K562 (cell line): ENCODE measurements at regions not wholly inside any gene's neighbourhood (a gene's known extent, or its start where the extent isn't known, plus 50 kb on each side); places are given as distances from the start of the nearest gene placed in this dataset.

ENCODE experiments used
- ATAC-seq: fragments of 200-7000 bp; cut with Tn5 transposase; 3 replicates; pipeline ENCODE4 v1.9.1; 2020; ENCODE audit warnings: moderate library complexity
- BruUV-seq: library from RNA; stranded (reverse); fragments of 400-500 nt; replicated peaks from 2 replicates; lab custom pipeline; 2021; lab: Mats Ljungman, UMichigan
- CTCF ChIA-PET: fragments of 300-600 bp; formaldehyde crosslinking; extraction: SDS; loops from one replicate; lab custom pipeline; 2021; ENCODE audit warnings: low intra/inter-chr PET ratio; lab: Yijun Ruan, JAX
- POLR2A ChIA-PET: fragments of 300-600, 350-650 bp; sonication (Branson Sonifier 250); formaldehyde crosslinking; extraction: SDS; loops from one replicate; lab custom pipeline; 2021; ENCODE audit warnings: antibody characterized with exemption, inconsistent platforms; lab: Yijun Ruan, JAX
- DNase-seq, 4 experiments: peaks; one replicate each; pipeline versions ENCODE4 v3.0.0 to v3.0.0-alpha.2; 2011 to 2018; ENCODE audit warnings: low spot score in 3 of 4, mixed read lengths in 3 of 4; ENCODE audit errors: extremely low read depth in 1 of 4
- FAIRE-seq: peaks from 2 replicates; lab custom pipeline; 2011; peaks lifted over from hg19 to GRCh38; lab: Jason Lieb, UNC
- H2AFZ ChIP-seq: 2 replicates; pipeline ENCODE4 v1.6.0; 2011; ENCODE audit warnings: low read depth, low read length, control low read depth, inconsistent platforms
- H3K27ac ChIP-seq: fragments of 200-600 bp; 3 replicates; pipeline ENCODE4 v1.8.0; 2011; ENCODE audit warnings: low read depth, mild to moderate bottlenecking, control low read depth, inconsistent platforms, low read length, moderate library complexity, mixed read lengths; ENCODE audit errors: extremely low read depth
- H3K27me3 ChIP-seq, 2 experiments: fragments of 300-600 bp in 1 of 2; 2 replicates in 1 of 2; 3 replicates in 1 of 2; pipeline versions ENCODE4 v1.6.0 to v1.8.0; 2011; ENCODE audit warnings: inconsistent platforms in 2 of 2, low read length in 2 of 2, mild to moderate bottlenecking in 1 of 2, mixed read lengths in 1 of 2, moderate library complexity in 1 of 2; ENCODE audit not compliant: control insufficient read depth in 2 of 2, insufficient read depth in 2 of 2
- H3K36me3 ChIP-seq: fragments of 300-600 bp; 3 replicates; pipeline ENCODE4 v1.8.0; 2011; ENCODE audit warnings: mild to moderate bottlenecking, low read length, inconsistent platforms; ENCODE audit not compliant: control insufficient read depth, insufficient read depth
- H3K4me1 ChIP-seq, 2 experiments: fragments of 200-600 bp in 1 of 2; replicated peaks in 1 of 2; 2 replicates in 1 of 2; 3 replicates in 1 of 2; pipeline versions ENCODE4 v1.5.1 to v1.8.0; 2011; ENCODE audit warnings: inconsistent platforms in 2 of 2, low read length in 2 of 2, mild to moderate bottlenecking in 1 of 2, mixed read lengths in 1 of 2, moderate library complexity in 1 of 2; ENCODE audit not compliant: control insufficient read depth in 2 of 2, insufficient read depth in 2 of 2
- H3K4me2 ChIP-seq: 2 replicates; pipeline ENCODE4 v1.6.1; 2011; ENCODE audit warnings: low read length, control low read depth, inconsistent platforms, mixed read lengths; ENCODE audit not compliant: insufficient read depth
- H3K4me3 ChIP-seq: fragments of 200-600 bp; sonication (generic), shearing (Covaris generic); 2 replicates; pipeline ENCODE4 v1.5.1; 2016; ENCODE audit warnings: control low read depth, inconsistent platforms
- H3K79me2 ChIP-seq: fragments of 200-600 bp; 3 replicates; pipeline ENCODE4 v1.8.0; 2011; ENCODE audit warnings: low read length, inconsistent platforms; ENCODE audit not compliant: control insufficient read depth, insufficient read depth
- H3K9ac ChIP-seq, 2 experiments: 2 replicates each; pipeline versions ENCODE4 v1.6.0 to v1.6.1; 2011; ENCODE audit warnings: low read depth in 2 of 2, low read length in 2 of 2, control low read depth in 1 of 2, inconsistent platforms in 1 of 2, mild to moderate bottlenecking in 1 of 2, mixed read lengths in 1 of 2; ENCODE audit not compliant: insufficient read depth in 1 of 2
- H3K9me1 ChIP-seq: one replicate; pipeline ENCODE4 v1.6.0; 2011; ENCODE audit warnings: inconsistent platforms, mild to moderate bottlenecking, low read length, moderate library complexity; ENCODE audit not compliant: control insufficient read depth, insufficient read depth
- H3K9me3 ChIP-seq: replicated peaks from 2 replicates; pipeline ENCODE4 v1.5.1; 2011; ENCODE audit warnings: low read depth, low read length, inconsistent platforms; ENCODE audit not compliant: control insufficient read depth, insufficient read depth
- H4K20me1 ChIP-seq: replicated peaks from 2 replicates; pipeline ENCODE4 v1.6.1; 2011; ENCODE audit warnings: low read length, inconsistent platforms, mixed read lengths; ENCODE audit not compliant: control insufficient read depth, insufficient read depth
- ADNP ChIP-seq: fragments of 200-800 bp; sonication (Bioruptor generic); IDR thresholded peaks from 2 replicates; pipeline ENCODE4 v1.6.1; 2016; ENCODE audit warnings: missing genetic modification characterization, missing compliant biosample characterization
- BACH1 ChIP-seq: fragments of 200-800 bp; sonication (Bioruptor generic); IDR thresholded peaks from 2 replicates; pipeline ENCODE4 v1.6.1; 2016; ENCODE audit warnings: missing genetic modification characterization, missing compliant biosample characterization
- CREB5 ChIP-seq: fragments of 250-450 bp; sonication (Bioruptor Pico); IDR thresholded peaks from 2 replicates; pipeline ENCODE4 v1.5.0; 2020; ENCODE audit warnings: mild to moderate bottlenecking
- GATAD2A ChIP-seq: fragments of 450-650 bp; IDR thresholded peaks from 2 replicates; pipeline ENCODE4 v1.6.1; 2017
- HNRNPLL ChIP-seq: fragments of 200-400 bp; formaldehyde crosslinking; IDR thresholded peaks from 2 replicates; pipeline ENCODE4 v1.6.1; 2017; ENCODE audit warnings: low read length, low read depth, mild to moderate bottlenecking; ENCODE audit not compliant: poor library complexity, severe bottlenecking
- KLF1 ChIP-seq: fragments of 450-650 bp; IDR thresholded peaks from 2 replicates; pipeline ENCODE4 v1.6.1; 2016; ENCODE audit warnings: missing genetic modification characterization, missing compliant biosample characterization
- MIER1 ChIP-seq: fragments of 450-650 bp; IDR thresholded peaks from 2 replicates; pipeline ENCODE4 v1.6.1; 2016; ENCODE audit warnings: antibody characterized with exemption, mild to moderate bottlenecking, low read depth
- NUFIP1 ChIP-seq: fragments of 450-650 bp; IDR thresholded peaks from 2 replicates; pipeline ENCODE4 v1.6.1; 2018; ENCODE audit not compliant: partially characterized antibody
- PML ChIP-seq: IDR thresholded peaks from 2 replicates; pipeline ENCODE4 v1.6.1; 2012; ENCODE audit warnings: low read length, inconsistent platforms
- PPARD ChIP-seq: fragments of 250-450 bp; sonication (Bioruptor Pico); IDR thresholded peaks from 2 replicates; pipeline ENCODE4 v1.8.0; 2022; ENCODE audit warnings: inconsistent platforms, mild to moderate bottlenecking, moderate library complexity
- TCF7L2 ChIP-seq: fragments of 150-350 bp; IDR thresholded peaks from 2 replicates; pipeline ENCODE4 v1.6.1; 2016; ENCODE audit warnings: low read depth, mild to moderate bottlenecking, low read length, moderate library complexity
- TEAD4 ChIP-seq, 2 experiments: sonication (generic) in 1 of 2; formaldehyde crosslinking in 1 of 2; IDR thresholded peaks; 2 replicates each; pipeline versions ENCODE4 v1.6.1 to v1.8.0; 2012 to 2022; ENCODE audit warnings: borderline replicate concordance in 1 of 2, inconsistent platforms in 1 of 2, low read length in 1 of 2, mild to moderate bottlenecking in 1 of 2, missing genetic modification reagents in 1 of 2
- UBTF ChIP-seq, 2 experiments: IDR thresholded peaks; 2 replicates each; pipeline ENCODE4 v1.6.1; 2012; ENCODE audit warnings: improper control_type of control experiment in 2 of 2, low read depth in 2 of 2, low read length in 2 of 2, borderline replicate concordance in 1 of 2
- WGBS: fragments of 100-300 bp; shearing (Covaris generic); methylation state at CpG from one replicate; pipeline ENCODE4 v1.1.6; 2016; ENCODE audit warnings: low coverage, mixed read lengths; ENCODE audit not compliant: insufficient coverage; ENCODE audit errors: missing lambda C conversion rate; 5-methylcytosine and 5-hydroxymethylcytosine counted together
- in situ Hi-C: fragments of 300-500 bp; cut with MboI; formaldehyde crosslinking; loops from 4 replicates; pipeline ENCODE4 v1.15.0; 2018; ENCODE audit warnings: inconsistent platforms, mixed read lengths
- intact Hi-C: fragments of 100-400 bp; cut with micrococcal nuclease; formaldehyde crosslinking; loops from 2 replicates; pipeline ENCODE4 v1.14.2; 2022
- TF ChIP-seq, protein P1 (sequence below): fragments of 250-450 bp; sonication (Bioruptor Pico); IDR thresholded peaks from 2 replicates; pipeline ENCODE4 v1.4.0; 2020; ENCODE audit warnings: mild to moderate bottlenecking

DNA sequence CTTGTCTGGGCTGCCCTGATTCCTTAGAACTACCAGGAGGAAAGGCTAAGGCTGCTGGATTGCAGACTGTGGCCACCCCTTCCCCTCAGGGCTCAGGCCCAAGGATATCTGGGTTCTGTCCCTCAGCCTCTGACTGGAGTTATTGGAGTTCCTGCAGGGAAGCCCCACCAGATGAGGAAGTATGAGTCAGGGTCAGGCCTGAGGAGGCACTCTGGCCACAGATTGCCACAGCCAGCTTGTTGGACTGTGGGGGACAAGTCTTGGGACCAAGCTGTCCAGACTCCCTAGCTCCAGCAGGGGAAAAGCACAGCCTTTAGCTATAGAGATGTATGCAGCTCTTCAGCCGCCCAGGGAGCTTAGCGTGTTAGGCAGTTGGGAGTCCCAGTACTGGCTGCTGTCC lies 381.9 kb upstream of the TOM1L1 start:
- no peak overlapping the region for H2AFZ ChIP-seq
- in situ Hi-C loops: no loop called here
- no peak for TF ChIP-seq GATAD2A
- no peak for TF ChIP-seq KLF1
- no peak for TF ChIP-seq MIER1
- TF ChIP-seq, protein P1, sequence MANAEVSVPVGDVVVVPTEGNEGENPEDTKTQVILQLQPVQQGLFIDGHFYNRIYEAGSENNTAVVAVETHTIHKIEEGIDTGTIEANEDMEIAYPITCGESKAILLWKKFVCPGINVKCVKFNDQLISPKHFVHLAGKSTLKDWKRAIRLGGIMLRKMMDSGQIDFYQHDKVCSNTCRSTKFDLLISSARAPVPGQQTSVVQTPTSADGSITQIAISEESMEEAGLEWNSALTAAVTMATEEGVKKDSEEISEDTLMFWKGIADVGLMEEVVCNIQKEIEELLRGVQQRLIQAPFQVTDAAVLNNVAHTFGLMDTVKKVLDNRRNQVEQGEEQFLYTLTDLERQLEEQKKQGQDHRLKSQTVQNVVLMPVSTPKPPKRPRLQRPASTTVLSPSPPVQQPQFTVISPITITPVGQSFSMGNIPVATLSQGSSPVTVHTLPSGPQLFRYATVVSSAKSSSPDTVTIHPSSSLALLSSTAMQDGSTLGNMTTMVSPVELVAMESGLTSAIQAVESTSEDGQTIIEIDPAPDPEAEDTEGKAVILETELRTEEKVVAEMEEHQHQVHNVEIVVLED (CRISPR knock-in tag): no peak
- no peak for TF ChIP-seq TCF7L2
- TF ChIP-seq PML: no peak
- no peak for TF ChIP-seq UBTF (IDR thresholded peaks at IDR 0.05; ENCODE audit: borderline replicate concordance in 1 of 2, low read depth in 2 of 2, low read length in 2 of 2)
- TF ChIP-seq PPARD (CRISPR knock-in tag): no peak
- TF ChIP-seq NUFIP1: no peak
- TF ChIP-seq ADNP (tag): no peak
- TF ChIP-seq CREB5 (CRISPR knock-in tag): no peak
- no peak for TF ChIP-seq TEAD4 (IDR thresholded peaks at IDR 0.05; ENCODE audit: low read length)
- no peak for TF ChIP-seq TEAD4 (CRISPR knock-in tag; IDR thresholded peaks at IDR 0.05; ENCODE audit: borderline replicate concordance)
- TF ChIP-seq HNRNPLL: no peak
- no peak for TF ChIP-seq BACH1 (tag)

More for the DNA sequence above, 381.9 kb upstream of the TOM1L1 start:
- Histone ChIP-seq H3K4me2 (no peak overlapping the region), H3K4me1 (no peaks in the 10 kb centered on the region), H3K9me1 (no peaks in the 10 kb centered on the region), H3K27ac (no peak overlapping the region), H3K27me3 (no peaks in the 10 kb centered on the region), H4K20me1 (no peaks in the 10 kb centered on the region), H3K4me3 (no peak overlapping the region), H3K9me3 (no peaks in the 10 kb centered on the region), H3K9ac (no peak overlapping the region), H3K79me2 (no peaks in the 10 kb centered on the region), H3K36me3 (no peaks in the 10 kb centered on the region)
- DNase-seq (no peak), FAIRE-seq (no peak), ATAC-seq (no peak)
- POLR2A ChIA-PET: no interaction called here
- no TSS peak for BruUV-seq
- intact Hi-C loops: no loop called here
- CTCF ChIA-PET: no interaction called here
- 0% methylated on average over 2 of the region's 2 CpGs for WGBS
